HG03469 (cell line): ENCODE measurements at regions not wholly inside any gene's neighbourhood (a gene's known extent, or its start where the extent isn't known, plus 50 kb on each side); places are given as distances from the start of the nearest gene placed in this dataset.

ENCODE experiments used
- ATAC-seq: cut with Tn5 transposase; IDR thresholded peaks from one replicate; pipeline ENCODE4 v1.9.1; 2021; ENCODE audit warnings: mild to moderate bottlenecking, moderate library complexity, moderate number of reproducible peaks; ENCODE audit not compliant: unreplicated experiment

GRCh38 chr2:144597894-144598593 lies 78.1 kb upstream of the ZEB2 start:
- no peak for ATAC-seq

GRCh38 chr2:144597388-144597787 lies 77.5 kb upstream of the ZEB2 start:
- ATAC-seq: no peak

DNA sequence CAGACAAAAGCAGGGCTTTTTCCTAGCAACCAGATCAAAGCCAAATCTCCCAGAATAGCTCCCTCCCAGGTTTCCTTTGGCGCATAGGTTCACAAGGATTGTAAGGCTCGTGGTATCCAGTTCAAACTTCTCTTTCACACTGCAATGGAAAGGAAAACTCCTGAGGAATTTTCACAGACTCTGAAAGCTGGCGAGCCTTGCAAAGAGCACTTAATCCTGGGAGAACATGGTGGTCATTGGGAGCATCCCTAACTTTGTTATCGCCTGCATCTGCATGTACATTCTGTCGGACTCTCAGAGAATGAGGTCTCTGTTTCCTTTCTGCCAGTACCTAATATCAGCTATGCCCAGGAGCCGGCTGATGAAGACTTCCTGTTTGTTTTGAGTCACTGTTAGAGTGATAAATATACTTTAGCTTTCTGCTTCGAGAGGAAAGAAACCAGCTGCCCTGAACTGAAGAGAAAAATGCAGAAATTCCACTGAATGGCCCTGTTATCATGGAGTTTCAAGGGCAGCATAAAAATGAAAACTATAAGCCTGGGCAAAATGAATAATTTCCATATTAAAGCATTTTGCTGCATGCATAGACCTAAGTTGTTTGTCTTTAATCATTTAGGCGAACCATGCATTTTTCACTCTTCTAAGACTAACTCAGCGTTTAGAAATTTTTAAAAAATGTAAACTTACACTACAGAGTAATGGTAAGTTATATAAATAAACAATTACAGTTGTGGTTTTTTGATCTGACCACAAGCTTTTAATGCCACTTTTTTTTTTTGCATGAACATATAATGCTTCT lies 76.4 kb upstream of the ZEB2 start:
- ATAC-seq: peak; percentile 80

DNA sequence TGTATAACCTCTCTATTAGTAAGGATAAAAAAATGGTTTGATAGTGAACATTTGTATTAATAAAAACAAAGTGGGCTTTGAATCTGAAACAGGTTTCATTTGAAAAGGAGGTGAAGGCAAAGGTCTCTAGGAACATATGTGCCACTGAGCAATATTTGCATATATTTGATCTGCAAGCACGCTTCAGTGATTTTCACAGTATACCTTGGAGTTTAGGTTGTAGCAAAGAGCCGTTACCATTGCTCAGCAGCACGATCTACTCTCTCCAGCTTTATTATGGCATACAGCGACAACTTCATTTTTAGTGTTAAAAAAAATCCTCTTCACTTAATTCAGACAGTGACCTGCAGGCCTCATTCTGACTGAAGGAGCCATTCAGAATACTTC lies 75.8 kb upstream of the ZEB2 start:
- no peak for ATAC-seq

GRCh38 chr2:144595279-144595678 lies 75.4 kb upstream of the ZEB2 start:
- no peak for ATAC-seq

- ATAC-seq: no peak
These were observed 73.9 kb upstream of the ZEB2 start for GRCh38 chr2:144593803-144594202.

DNA sequence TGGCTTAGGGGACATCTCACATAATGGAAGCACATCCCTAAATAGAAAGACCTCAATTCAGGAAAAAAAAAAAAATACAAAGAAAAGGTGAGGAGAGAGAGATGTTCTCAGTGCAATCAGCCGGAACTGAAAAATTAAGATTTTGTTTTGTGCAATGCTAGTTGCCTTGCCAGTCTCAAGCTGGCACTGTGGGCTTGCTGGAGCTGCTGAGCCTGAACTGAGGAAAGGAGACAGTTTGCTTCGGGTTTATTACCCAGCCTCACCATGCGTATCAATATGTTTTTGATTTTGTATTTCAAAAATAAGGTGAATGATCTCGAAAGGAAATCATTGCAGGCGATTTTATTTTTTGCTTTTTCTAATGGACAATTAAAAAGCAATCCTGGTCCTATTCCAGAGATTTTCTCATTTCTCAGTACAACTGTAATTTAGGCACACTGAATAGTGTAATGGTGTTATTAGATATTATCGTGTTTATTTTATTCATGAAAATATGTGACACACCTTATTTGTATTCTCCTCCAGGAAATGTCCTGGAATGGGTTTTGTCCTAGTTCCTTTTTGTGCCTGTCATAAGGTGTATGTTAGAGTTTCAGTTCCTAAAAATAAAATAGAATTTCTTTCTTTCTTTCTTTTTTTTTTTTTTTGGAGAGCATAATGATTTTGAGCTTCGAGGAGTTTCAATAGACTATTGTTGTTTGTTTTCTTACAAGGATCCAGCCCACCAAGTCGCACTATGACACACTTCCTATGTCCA lies 72.8 kb upstream of the ZEB2 start:
- no peak for ATAC-seq

DNA sequence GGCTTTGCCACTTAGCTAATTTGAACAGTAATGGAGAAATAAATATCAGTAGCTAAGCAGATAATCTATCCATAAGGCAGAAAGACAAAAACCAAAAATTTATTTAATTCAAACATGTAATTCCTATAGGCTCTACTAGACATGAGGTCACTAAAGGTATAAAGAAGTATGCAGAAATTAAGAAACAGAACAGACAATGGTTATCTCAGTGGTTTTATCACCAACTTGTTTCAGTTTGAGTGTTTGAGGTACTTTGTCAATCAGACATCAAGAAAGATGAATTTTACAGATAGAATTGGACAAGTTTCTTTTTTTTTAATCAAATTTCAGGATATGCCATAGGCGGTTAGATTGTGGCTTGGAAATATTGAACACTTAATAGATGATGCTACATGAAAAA lies 67.4 kb upstream of the ZEB2 start:
- no peak for ATAC-seq

GRCh38 chr2:144586476-144586875 lies 66.6 kb upstream of the ZEB2 start:
- ATAC-seq: no peak

- ATAC-seq: no peak
These were observed 64.0 kb upstream of the ZEB2 start for GRCh38 chr2:144583741-144584453.

- ATAC-seq: no peak
These were observed 63.4 kb upstream of the ZEB2 start for GRCh38 chr2:144583381-144583729.

GRCh38 chr2:144582651-144583380 lies 62.9 kb upstream of the ZEB2 start:
- ATAC-seq: no peak

- no peak for ATAC-seq
These were observed 60.7 kb upstream of the ZEB2 start for GRCh38 chr2:144580521-144581161.

GRCh38 chr2:144579556-144579955 lies 59.6 kb upstream of the ZEB2 start:
- ATAC-seq: no peak

- no peak for ATAC-seq
These were observed 58.2 kb upstream of the ZEB2 start for GRCh38 chr2:144578099-144578498.

DNA sequence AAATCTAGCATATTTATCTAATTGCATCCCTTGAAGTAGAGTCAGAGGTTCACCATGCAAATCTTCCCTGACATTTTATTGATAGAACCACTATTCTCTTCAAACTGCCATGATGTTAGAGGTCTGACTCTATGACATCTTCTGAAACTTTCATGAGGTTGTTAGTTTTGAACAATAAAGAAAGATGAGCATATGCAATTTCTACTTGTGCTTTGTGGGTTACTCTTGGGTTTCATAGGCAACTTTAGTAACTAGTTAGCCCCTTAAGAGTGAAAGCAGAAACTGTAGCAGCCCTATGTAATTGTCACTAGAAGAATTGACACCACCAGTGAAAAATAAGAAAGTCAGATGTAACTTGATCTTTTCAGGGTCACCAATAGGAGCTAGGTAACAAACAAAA lies 53.1 kb upstream of the ZEB2 start:
- ATAC-seq: peak; percentile 58

DNA sequence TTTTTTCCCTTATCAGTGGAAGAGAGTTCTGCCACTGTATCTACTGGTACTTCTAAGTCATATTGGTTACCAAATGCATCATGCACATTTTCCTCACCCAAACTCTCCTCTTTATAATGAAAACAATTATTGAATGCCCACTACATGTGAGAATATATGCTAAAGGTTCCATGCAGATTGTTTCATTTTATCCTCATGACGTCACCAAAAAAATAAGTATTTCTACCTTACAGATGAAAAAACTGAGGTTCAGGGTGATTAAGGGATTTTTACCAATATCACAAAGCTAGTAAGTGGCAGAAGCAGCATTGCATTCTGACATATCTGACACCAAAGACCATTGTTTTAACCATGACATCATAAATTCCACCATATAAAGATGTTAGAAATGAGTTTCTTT lies 51.9 kb upstream of the ZEB2 start:
- ATAC-seq: no peak

DNA sequence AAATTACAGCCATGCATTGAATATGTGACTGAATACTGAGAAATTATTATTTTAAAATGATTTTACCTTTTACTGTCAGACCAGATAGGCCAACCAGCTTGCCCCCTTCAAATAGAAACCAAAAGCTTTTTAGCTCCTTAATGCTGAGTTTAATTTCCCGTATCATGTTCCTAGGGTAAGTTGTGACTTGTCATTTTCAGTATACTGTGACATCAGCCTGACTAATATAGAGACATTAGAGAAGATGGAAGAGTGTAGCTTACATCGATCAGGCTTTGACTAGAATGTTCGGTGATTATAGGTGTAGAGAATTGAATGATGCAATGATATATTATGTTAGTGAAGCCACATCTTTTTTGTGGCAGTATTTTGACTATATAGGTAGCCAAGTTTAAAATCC lies 50.6 kb upstream of the ZEB2 start:
- no peak for ATAC-seq
